ENCODE measurements at regions not wholly inside any gene's neighbourhood (a gene's known extent, or its start where the extent isn't known, plus 50 kb on each side); places are given as distances from the start of the nearest gene placed in this dataset.
"Not testable (repeated sequence)": the region's sequence is repeated elsewhere in the genome, so short reads cannot be mapped to it uniquely, and the experiment has no call there.

DNA sequence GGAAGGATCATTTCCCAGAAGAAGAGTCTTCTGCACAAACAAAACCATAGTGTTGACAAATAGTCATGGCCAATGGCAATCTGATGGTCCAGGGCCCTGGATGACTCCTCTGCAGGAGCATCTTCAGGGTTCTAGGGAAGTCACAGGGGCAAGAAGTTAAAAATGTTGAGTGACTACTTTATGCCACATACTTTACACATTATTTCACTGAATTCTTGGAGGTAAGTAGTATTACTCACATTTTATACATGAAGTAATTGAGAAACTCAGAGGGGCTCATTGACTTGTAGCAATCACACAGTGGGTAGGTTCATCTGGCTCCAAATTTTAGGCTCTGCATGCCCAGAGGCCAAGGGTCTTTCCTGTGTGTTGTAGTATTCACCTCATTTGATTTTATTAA is 430.2 kb upstream of the MCTP2 start:
- DNase-seq (ENCODE audit: insufficient read length) (no peak), FAIRE-seq (no peak)
- TF ChIP-seq TAF1 (IDR thresholded peaks at IDR 0.05; ENCODE audit: borderline replicate concordance, low read depth, low read length) (no peak), POLR2AphosphoS5 (IDR thresholded peaks at IDR 0.05; ENCODE audit: low read depth, low read length) (no peak), POLR2A (IDR thresholded peaks at IDR 0.05; ENCODE audit: low read depth, low read length) (no peak)

DNA sequence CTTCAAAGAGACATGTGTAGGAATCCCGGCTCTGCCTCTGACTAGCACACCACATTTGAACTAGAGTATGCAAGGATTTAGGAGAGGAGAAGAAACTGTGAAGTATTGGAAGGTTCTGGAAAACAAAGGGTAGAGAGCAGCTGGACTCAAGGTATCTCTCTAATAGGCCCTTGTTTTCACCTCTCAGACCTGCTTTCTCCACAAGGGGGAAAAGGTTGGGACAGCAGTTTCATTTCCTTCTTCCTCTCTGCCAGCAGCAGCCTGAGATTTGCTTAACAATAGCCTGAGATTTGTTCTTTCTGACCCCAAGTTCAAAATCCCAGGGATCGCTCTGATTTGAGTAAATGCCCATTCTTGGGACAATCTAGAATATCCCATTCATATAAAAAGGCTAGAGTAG is 430.6 kb upstream of the MCTP2 start:
- FAIRE-seq, result no peak
- DNase-seq (ENCODE audit: insufficient read length), result no peak
- TF ChIP-seq TAF1 (IDR thresholded peaks at IDR 0.05; ENCODE audit: borderline replicate concordance, low read depth, low read length) (no peak), POLR2AphosphoS5 (IDR thresholded peaks at IDR 0.05; ENCODE audit: low read depth, low read length) (no peak), POLR2A (IDR thresholded peaks at IDR 0.05; ENCODE audit: low read depth, low read length) (no peak)

DNA sequence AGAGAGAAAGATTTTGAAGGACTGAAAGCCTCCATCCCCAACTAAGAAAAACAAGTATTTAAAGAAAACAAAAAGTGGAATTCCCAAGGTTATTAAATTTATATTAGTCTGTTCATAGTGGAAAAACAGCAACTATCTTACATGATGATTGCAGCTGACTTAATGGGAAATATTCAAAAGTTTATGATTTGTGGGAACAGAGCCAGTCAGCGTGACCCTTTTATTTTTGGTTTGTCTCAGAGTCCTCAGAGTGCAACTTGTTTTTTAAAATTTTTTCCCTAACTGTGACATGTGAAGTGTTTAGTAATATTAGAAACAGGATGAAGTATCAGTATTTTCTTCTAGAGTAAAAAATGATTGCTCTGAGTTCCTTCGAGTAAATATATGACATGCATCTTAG is 441.9 kb upstream of the MCTP2 start:
- no peak for DNase-seq (ENCODE audit: insufficient read length)
- TF ChIP-seq TAF1 (IDR thresholded peaks at IDR 0.05; ENCODE audit: borderline replicate concordance, low read depth, low read length), result no peak
- TF ChIP-seq POLR2A (IDR thresholded peaks at IDR 0.05; ENCODE audit: low read depth, low read length), result no peak
- no peak for FAIRE-seq

DNA sequence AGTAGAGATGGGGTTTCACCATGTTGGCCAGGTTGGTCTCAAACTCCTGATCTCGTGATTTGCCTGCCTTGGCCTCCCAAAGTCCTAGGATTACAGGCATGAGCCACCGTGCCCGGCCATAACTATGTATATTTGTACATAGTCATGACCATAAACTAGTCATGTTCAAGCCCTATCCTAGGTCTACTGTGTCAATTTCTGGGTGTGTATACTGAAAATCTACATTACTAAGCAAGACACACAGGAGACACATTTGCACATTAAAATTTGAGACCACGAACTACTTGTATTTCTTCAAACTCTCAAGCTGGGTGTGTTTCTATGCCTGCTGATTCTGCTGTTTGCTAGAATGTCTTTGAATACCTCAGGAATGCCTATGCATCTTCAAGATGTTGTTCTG is 451.3 kb upstream of the MCTP2 start:
- no peak for DNase-seq (ENCODE audit: insufficient read length)
- TF ChIP-seq TAF1 (IDR thresholded peaks at IDR 0.05; ENCODE audit: borderline replicate concordance, low read depth, low read length) (no peak), POLR2AphosphoS5 (IDR thresholded peaks at IDR 0.05; ENCODE audit: low read depth, low read length) (no peak), POLR2A (IDR thresholded peaks at IDR 0.05; ENCODE audit: low read depth, low read length) (no peak)
- FAIRE-seq, result no peak

DNA sequence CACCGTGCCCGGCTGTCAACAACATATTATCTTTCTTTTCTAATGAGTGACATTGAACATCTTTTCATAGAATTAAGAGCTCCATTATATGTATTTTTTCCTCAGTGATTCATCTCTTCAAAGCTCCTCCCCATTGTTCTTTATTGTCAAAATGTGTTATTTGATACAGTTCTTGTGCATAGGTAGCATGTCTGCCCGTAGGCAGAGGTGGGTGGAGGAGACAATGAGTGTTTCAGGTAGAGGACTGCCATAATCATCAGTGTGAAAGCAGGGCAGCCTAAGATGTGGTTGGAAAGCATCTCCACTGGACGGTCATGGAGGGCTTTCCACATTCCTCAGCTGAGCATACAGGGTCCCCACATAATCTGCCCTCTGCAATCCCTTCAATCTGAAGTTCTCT is 452.0 kb upstream of the MCTP2 start:
- no peak for FAIRE-seq
- TF ChIP-seq POLR2AphosphoS5 (IDR thresholded peaks at IDR 0.05; ENCODE audit: low read depth, low read length), result no peak
- TF ChIP-seq POLR2A (IDR thresholded peaks at IDR 0.05; ENCODE audit: low read depth, low read length), result no peak
- TF ChIP-seq TAF1 (IDR thresholded peaks at IDR 0.05; ENCODE audit: borderline replicate concordance, low read depth, low read length), result no peak
- DNase-seq (ENCODE audit: insufficient read length), result no peak

DNA sequence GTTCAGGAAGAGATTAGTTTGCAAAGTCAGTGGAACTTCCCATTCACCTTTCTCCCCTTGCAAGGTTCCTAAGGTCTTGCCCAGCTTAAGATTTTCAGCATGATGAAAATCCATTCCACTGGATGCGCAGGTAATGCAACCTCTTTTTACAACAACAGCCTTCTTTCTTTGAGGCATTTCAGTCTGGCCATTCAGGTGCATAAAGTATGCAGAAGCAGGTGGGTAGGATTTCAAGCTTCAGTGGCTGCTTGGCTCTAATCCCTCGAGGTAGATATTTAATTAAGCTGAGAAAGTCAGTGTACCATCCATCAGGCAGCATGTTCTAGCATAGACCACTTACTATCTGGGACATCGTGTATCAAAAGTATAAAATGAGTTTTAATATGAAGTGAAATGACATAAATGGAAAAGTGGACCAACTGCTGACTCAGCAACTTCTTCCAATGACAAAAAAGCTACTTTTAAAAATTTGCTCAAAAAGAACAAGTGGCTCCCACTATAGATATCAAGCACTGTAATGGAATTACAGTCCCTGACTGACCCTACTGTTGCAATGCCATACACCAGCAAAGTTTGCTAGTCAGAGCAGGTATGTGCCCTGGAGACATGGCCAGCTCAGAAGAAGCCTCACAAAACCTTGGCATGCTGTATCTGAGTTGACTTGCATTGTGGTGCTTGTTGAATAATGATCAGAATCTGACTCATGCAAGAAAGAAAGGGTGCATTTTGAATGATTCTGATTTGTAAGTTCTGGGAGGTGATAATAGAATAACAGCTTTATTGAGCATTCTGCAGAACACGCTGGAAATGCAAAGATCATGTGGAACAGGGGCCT is 459.9 kb upstream of the MCTP2 start:
- FAIRE-seq (no peak), DNase-seq (ENCODE audit: insufficient read length) (no peak)
- TF ChIP-seq TAF1 (IDR thresholded peaks at IDR 0.05; ENCODE audit: borderline replicate concordance, low read depth, low read length), result no peak
- TF ChIP-seq POLR2AphosphoS5 (IDR thresholded peaks at IDR 0.05; ENCODE audit: low read depth, low read length), result no peak
- TF ChIP-seq POLR2A (IDR thresholded peaks at IDR 0.05; ENCODE audit: low read depth, low read length), result no peak

DNA sequence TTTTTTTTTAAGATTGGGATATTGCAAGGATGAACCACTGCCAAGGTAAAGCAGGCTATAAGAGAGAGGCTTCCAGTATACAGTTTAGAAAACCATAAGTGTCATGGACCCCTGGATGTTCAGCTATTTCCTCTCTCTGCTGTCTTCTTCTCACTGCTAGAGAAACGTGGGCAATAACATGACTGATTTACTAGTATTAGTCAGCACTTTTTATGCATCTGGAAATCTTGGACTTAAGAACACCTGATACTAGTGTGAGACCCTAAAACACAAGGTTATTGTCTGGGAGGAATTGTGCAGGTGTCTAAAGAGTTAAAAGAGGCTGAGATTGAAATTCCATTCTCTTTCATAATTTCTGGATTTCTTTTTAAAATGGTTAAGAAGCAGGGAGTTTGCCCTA is 460.6 kb upstream of the MCTP2 start:
- no peak for FAIRE-seq
- TF ChIP-seq POLR2AphosphoS5 (IDR thresholded peaks at IDR 0.05; ENCODE audit: low read depth, low read length) (no peak), POLR2A (IDR thresholded peaks at IDR 0.05; ENCODE audit: low read depth, low read length) (no peak), TAF1 (IDR thresholded peaks at IDR 0.05; ENCODE audit: borderline replicate concordance, low read depth, low read length) (no peak)
- DNase-seq (ENCODE audit: insufficient read length), result no peak

DNA sequence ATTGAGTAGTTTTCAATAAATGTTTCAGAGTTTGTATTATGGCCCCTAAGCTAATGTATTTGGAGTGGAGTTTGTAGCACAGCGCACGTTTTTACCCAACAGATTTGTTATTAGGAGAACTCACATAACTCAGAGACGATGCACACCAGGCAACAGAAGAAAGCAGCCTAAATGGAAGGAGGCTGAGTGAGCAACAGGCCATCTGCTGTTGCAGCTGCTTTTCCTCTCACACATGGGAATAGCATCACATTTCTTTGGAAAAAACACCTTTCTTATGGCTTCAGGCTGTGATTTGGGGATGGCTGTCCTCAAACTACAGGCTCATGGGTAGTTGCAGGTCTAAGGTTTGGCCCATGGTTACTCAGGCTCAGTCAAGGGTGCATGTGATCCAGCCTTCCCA is 469.3 kb upstream of the MCTP2 start:
- FAIRE-seq (no peak), DNase-seq (ENCODE audit: insufficient read length) (no peak)
- TF ChIP-seq POLR2A (IDR thresholded peaks at IDR 0.05; ENCODE audit: low read depth, low read length), result no peak
- TF ChIP-seq TAF1 (IDR thresholded peaks at IDR 0.05; ENCODE audit: borderline replicate concordance, low read depth, low read length), result no peak
- TF ChIP-seq POLR2AphosphoS5 (IDR thresholded peaks at IDR 0.05; ENCODE audit: low read depth, low read length), result no peak

DNA sequence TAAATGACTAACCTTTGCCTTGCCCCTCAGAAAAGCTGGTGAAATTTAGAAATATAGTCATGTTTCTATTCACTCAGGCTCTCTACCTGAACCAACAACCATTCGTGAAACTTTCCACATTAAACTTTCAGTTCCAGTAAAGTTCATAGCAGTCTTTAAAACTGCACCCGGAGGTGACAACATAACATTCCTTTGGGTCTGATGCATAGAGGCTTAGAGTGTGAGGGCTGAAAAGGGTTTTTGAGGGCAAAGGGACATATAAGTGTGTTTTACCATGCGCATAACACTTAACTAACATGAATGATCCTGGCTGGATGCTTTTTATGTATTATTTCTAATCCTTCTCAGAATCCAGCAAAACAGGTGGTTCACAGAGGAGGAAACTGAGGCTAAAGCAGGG is 471.7 kb upstream of the MCTP2 start:
- no peak for TF ChIP-seq POLR2A (IDR thresholded peaks at IDR 0.05; ENCODE audit: low read depth, low read length)
- TF ChIP-seq POLR2AphosphoS5 (IDR thresholded peaks at IDR 0.05; ENCODE audit: low read depth, low read length), result no peak
- no peak for TF ChIP-seq TAF1 (IDR thresholded peaks at IDR 0.05; ENCODE audit: borderline replicate concordance, low read depth, low read length)
- FAIRE-seq, result no peak
- DNase-seq (ENCODE audit: insufficient read length), result no peak

DNA sequence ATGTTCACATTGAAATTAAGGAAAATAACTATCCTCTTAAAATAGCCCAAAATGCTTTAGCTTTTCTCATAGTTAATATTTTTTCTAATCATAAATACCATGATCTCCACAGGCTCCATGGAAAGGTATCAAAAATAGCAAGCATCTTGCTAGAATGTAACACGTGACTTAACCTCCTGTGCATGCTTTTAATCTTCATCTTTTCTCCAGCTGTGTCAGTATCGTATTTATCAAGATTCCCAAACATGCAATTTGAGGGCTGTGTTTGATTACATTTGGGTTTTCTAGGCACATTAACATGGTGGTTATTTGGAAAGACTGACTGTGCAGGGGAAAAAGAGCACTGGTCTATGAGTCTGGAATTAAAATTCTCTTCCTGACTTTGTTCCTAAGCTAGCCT is 472.5 kb upstream of the MCTP2 start:
- TF ChIP-seq TAF1 (IDR thresholded peaks at IDR 0.05; ENCODE audit: borderline replicate concordance, low read depth, low read length) (no peak), POLR2A (IDR thresholded peaks at IDR 0.05; ENCODE audit: low read depth, low read length) (no peak), POLR2AphosphoS5 (IDR thresholded peaks at IDR 0.05; ENCODE audit: low read depth, low read length) (no peak)
- DNase-seq (ENCODE audit: insufficient read length) (no peak), FAIRE-seq (no peak)

DNA sequence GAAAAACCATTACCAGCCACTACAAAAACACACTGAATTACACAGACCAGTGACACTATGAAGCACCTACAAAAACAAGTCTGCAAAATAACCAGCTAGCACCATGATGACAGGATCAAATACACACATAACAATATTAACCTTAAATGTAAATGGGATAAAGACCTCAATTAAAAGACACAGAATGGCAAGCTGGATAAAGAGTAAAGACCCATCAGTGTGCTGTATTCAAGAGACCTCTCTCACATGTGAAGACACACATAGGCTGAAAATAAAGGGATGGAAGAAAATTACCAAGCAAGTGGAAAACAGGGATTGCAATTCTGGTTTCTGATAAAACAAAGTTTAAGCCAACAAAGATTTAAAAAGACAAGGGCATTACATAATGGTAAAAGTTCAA is 482.7 kb upstream of the MCTP2 start:
- FAIRE-seq, result no peak

DNA sequence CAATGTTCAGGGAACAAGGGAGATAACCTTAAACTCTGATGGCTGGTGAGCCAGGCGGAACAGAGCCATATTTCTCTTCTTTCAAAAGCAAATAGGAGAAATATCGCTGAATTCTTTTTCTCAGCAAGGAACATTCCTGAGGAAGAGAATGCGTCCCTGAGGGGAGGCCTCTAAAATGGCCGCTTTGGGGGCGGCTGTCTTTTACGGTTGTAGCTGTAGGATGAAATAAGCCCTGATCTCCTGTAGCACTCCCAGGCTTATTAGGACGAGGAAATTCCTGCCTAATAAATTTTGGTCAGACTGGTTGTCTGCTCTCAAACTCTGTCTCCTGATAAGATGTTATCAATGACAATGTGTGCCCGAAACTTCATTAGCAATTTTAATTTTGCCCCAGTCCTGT is 496.4 kb upstream of the MCTP2 start:
- DNase-seq (ENCODE audit: insufficient read length); FAIRE-seq: not testable (repeated sequence)

More for the DNA sequence above, 482.7 kb upstream of the MCTP2 start:
- TF ChIP-seq POLR2A (IDR thresholded peaks at IDR 0.05; ENCODE audit: low read depth, low read length) (no peak), POLR2AphosphoS5 (IDR thresholded peaks at IDR 0.05; ENCODE audit: low read depth, low read length) (no peak), TAF1 (IDR thresholded peaks at IDR 0.05; ENCODE audit: borderline replicate concordance, low read depth, low read length) (no peak)
- DNase-seq (ENCODE audit: insufficient read length), result no peak
